Esophagus squamous epithelium (tissue), 5 donors: ENCODE measurements at regions not wholly inside any gene's neighbourhood (a gene's known extent, or its start where the extent isn't known, plus 50 kb on each side); places are given as distances from the start of the nearest gene placed in this dataset.

Experiments
- DNase-seq: peaks from one replicate; lab custom pipeline; 2025; lab: John Stamatoyannopoulos, UW
- H3K27ac ChIP-seq, 4 donors: fragments of 200-600 bp; sonication (generic); one replicate each; pipeline ENCODE4 v1.5.1; 2016 to 2019; ENCODE audit warnings: mild to moderate bottlenecking in 1 of 4
- H3K27me3 ChIP-seq, 4 donors: fragments of 200-600 bp; sonication (generic); 1 replicate in 3 of 4; 2 replicates in 1 of 4; pipeline versions ENCODE4 v1.5.1 to v1.6.0; 2017 to 2021; ENCODE audit warnings: antibody characterized with exemption in 1 of 4
- H3K36me3 ChIP-seq, 3 donors: fragments of 200-600 bp; sonication (generic); one replicate each; pipeline ENCODE4 v1.5.1; 2016 to 2019
- H3K4me1 ChIP-seq, 3 donors: fragments of 200-600 bp; sonication (generic); one replicate each; pipeline ENCODE4 v1.5.1; 2017 to 2019
- H3K4me3 ChIP-seq, 4 donors: fragments of 200-600 bp; sonication (generic); 1 replicate in 3 of 4; 2 replicates in 1 of 4; pipeline ENCODE4 v1.5.1; 2016 to 2019; ENCODE audit warnings: mild to moderate bottlenecking in 2 of 4, moderate library complexity in 1 of 4
- H3K9me3 ChIP-seq, 3 donors: fragments of 200-600 bp; sonication (generic); one replicate each; pipeline ENCODE4 v1.5.1; 2016 to 2019
- CTCF ChIP-seq, 6 experiments: fragments of 450-650 bp in 4 of 6; fragments of 200-600 bp in 2 of 6; sonication (generic) in 2 of 6; IDR thresholded peaks; one replicate each; pipeline ENCODE4 v1.5.1; 2016 to 2019; ENCODE audit warnings: antibody characterized with exemption in 6 of 6, mild to moderate bottlenecking in 4 of 6, moderate library complexity in 4 of 6
- POLR2A ChIP-seq, 4 donors: fragments of 450-650 bp; IDR thresholded peaks; one replicate each; pipeline ENCODE4 v1.6.1; 2017; ENCODE audit warnings: antibody characterized with exemption in 4 of 4, mild to moderate bottlenecking in 4 of 4, moderate library complexity in 3 of 4
- WGBS, 2 donors: methylation state at CpG; one replicate each; pipeline ENCODE4 v1.1.5; 2018; 5-methylcytosine and 5-hydroxymethylcytosine counted together
- intact Hi-C: fragments of 100-400 bp; cut with DNase I; formaldehyde crosslinking; loops from one replicate; pipeline ENCODE4 v1.15.0; 2022
- donor health status: DM: yes; HTN: yes; CAD: no.

GRCh38 chr4:26032142-26032541 is 118.1 kb downstream of the SMIM20 start:
- no peak for DNase-seq
- intact Hi-C loops, result no loop called here
- TF ChIP-seq CTCF (IDR thresholded peaks at IDR 0.05), result no peak
- no peak for TF ChIP-seq POLR2A (IDR thresholded peaks at IDR 0.05)
- no peaks in the 10 kb centered on the region for H3K9me3 ChIP-seq
- peak overlapping the region; percentile 19 to 86 (median 78) for H3K27ac ChIP-seq
- peaks cover 0 to 42% (median 0%) of the 10 kb centered on the region in 4 donors for H3K27me3 ChIP-seq
- peaks cover 5 to 41% (median 11%) of the 10 kb centered on the region in 3 donors for H3K4me1 ChIP-seq
- no peak overlapping the region for H3K4me3 ChIP-seq
- no peaks in the 10 kb centered on the region for H3K36me3 ChIP-seq
- WGBS, 2 donors, result 83 to 85% methylated on average over 6 of the region's 6 CpGs

- Histone ChIP-seq H3K9me3 (no peaks in the 10 kb centered on the region), H3K4me1 (peaks cover 5 to 41% (median 11%) of the 10 kb centered on the region in 3 donors), H3K4me3 (no peak overlapping the region), H3K27ac (peak overlapping the region; percentile 19 to 86 (median 78)), H3K27me3 (peaks cover 0 to 47% (median 0%) of the 10 kb centered on the region in 4 donors), H3K36me3 (no peaks in the 10 kb centered on the region)
- intact Hi-C loops, result no loop called here
- DNase-seq, result no peak
- TF ChIP-seq CTCF (IDR thresholded peaks at IDR 0.05) (no peak), POLR2A (IDR thresholded peaks at IDR 0.05) (no peak)
- 48 to 56% methylated on average over 7 of the region's 7 CpGs for WGBS, 2 donors
Observed at GRCh38 chr4:26032630-26033317, 118.8 kb downstream of the SMIM20 start.

GRCh38 chr4:26033389-26033788 is 119.4 kb downstream of the SMIM20 start:
- 75 to 77% methylated on average over 1 of the region's 1 CpG for WGBS, 2 donors
- Histone ChIP-seq H3K4me1 (peaks cover 5 to 41% (median 11%) of the 10 kb centered on the region in 3 donors), H3K4me3 (no peak overlapping the region), H3K27ac (peak overlapping the region; percentile 17 to 86 (median 78)), H3K9me3 (no peaks in the 10 kb centered on the region), H3K36me3 (no peaks in the 10 kb centered on the region), H3K27me3 (peaks cover 0 to 43% (median 0%) of the 10 kb centered on the region in 4 donors)
- intact Hi-C loops, result no loop called here
- DNase-seq, result no peak
- TF ChIP-seq CTCF (IDR thresholded peaks at IDR 0.05), result no peak
- TF ChIP-seq POLR2A (IDR thresholded peaks at IDR 0.05), result no peak

- intact Hi-C loops, result no loop called here
- 74 to 81% methylated on average over 2 of the region's 2 CpGs for WGBS, 2 donors
- H3K27me3 ChIP-seq, result peaks cover 0 to 29% (median 0%) of the 10 kb centered on the region in 4 donors
- peak overlapping the region in 3 of 4 donors; percentile 16 to 81 (median 76) for H3K27ac ChIP-seq
- peaks cover 0 to 29% (median 9%) of the 10 kb centered on the region in 3 donors for H3K4me1 ChIP-seq
- no peaks in the 10 kb centered on the region for H3K9me3 ChIP-seq
- DNase-seq, result no peak
- no peaks in the 10 kb centered on the region for H3K36me3 ChIP-seq
- no peak overlapping the region for H3K4me3 ChIP-seq
- TF ChIP-seq CTCF (IDR thresholded peaks at IDR 0.05), result no peak
- TF ChIP-seq POLR2A (IDR thresholded peaks at IDR 0.05), result no peak
Observed at GRCh38 chr4:26034849-26035248, 120.8 kb downstream of the SMIM20 start.

- Histone ChIP-seq H3K4me1 (peaks cover 0 to 24% (median 9%) of the 10 kb centered on the region in 3 donors), H3K4me3 (no peak overlapping the region), H3K27ac (no peak overlapping the region), H3K9me3 (no peaks in the 10 kb centered on the region), H3K27me3 (peaks cover 0 to 28% (median 0%) of the 10 kb centered on the region in 4 donors), H3K36me3 (no peaks in the 10 kb centered on the region)
- no peak for TF ChIP-seq CTCF (IDR thresholded peaks at IDR 0.05)
- TF ChIP-seq POLR2A (IDR thresholded peaks at IDR 0.05), result no peak
- no peak for DNase-seq
- intact Hi-C loops, result no loop called here
- 43 to 82% methylated on average over 5 of the region's 5 CpGs for WGBS, 2 donors
Observed at GRCh38 chr4:26035921-26036320, 121.9 kb downstream of the SMIM20 start.
